Neural cell (in vitro differentiated cells): ENCODE measurements at regions not wholly inside any gene's neighbourhood (a gene's known extent, or its start where the extent isn't known, plus 50 kb on each side); places are given as distances from the start of the nearest gene placed in this dataset.

Source experiments
- EP300 ChIP-seq: fragments of 450-650 bp; conservative IDR thresholded peaks from 2 replicates; pipeline ENCODE4 v1.6.1; 2014; ENCODE audit warnings: antibody characterized with exemption, mild to moderate bottlenecking, moderate library complexity; ENCODE audit not compliant: poor library complexity, severe bottlenecking
- EZH2 ChIP-seq: fragments of 200-600, 300-800 bp; shearing (Covaris generic), sonication (generic); IDR thresholded peaks from 2 replicates; pipeline ENCODE4 v1.6.1; 2014; ENCODE audit warnings: antibody characterized with exemption, low read length, borderline replicate concordance, mild to moderate bottlenecking; ENCODE audit not compliant: insufficient read depth, poor library complexity, severe bottlenecking
- POLR2AphosphoS5 ChIP-seq: IDR thresholded peaks from 2 replicates; pipeline ENCODE4 v1.6.1; 2012
- RAD21 ChIP-seq: fragments of 450-650 bp; conservative IDR thresholded peaks from 2 replicates; pipeline ENCODE4 v1.6.1; 2014; ENCODE audit warnings: antibody characterized with exemption, mild to moderate bottlenecking, moderate library complexity
- TF ChIP-seq, protein P1 (sequence below): fragments of 450-650 bp; IDR thresholded peaks from 2 replicates; pipeline ENCODE4 v1.5.1; 2014; ENCODE audit warnings: antibody characterized with exemption, mild to moderate bottlenecking, moderate library complexity; ENCODE audit not compliant: poor library complexity, severe bottlenecking

DNA sequence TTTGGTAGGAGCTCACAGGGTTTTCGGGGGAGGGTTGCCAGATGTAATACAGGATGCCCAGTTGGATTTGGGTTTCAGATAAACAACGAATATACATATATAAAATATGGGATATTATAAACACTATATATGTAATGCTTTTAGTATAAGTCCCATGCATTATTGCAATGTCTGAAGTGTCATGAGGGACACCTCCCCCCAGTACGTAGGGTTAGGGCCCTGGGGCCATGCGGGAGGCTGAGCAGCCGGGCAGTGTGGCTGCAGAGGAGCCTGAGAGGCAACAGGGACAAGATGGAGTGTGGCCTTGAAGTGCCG lies 148.9 kb downstream of the SMAD6 start:
- TF ChIP-seq POLR2AphosphoS5: no peak
- TF ChIP-seq, protein P1, sequence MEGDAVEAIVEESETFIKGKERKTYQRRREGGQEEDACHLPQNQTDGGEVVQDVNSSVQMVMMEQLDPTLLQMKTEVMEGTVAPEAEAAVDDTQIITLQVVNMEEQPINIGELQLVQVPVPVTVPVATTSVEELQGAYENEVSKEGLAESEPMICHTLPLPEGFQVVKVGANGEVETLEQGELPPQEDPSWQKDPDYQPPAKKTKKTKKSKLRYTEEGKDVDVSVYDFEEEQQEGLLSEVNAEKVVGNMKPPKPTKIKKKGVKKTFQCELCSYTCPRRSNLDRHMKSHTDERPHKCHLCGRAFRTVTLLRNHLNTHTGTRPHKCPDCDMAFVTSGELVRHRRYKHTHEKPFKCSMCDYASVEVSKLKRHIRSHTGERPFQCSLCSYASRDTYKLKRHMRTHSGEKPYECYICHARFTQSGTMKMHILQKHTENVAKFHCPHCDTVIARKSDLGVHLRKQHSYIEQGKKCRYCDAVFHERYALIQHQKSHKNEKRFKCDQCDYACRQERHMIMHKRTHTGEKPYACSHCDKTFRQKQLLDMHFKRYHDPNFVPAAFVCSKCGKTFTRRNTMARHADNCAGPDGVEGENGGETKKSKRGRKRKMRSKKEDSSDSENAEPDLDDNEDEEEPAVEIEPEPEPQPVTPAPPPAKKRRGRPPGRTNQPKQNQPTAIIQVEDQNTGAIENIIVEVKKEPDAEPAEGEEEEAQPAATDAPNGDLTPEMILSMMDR: no peak
- no peak for TF ChIP-seq EZH2
- no peak for TF ChIP-seq RAD21
- no peak for TF ChIP-seq EP300
